OCI-LY7 (cell line): ENCODE measurements at regions not wholly inside any gene's neighbourhood (a gene's known extent, or its start where the extent isn't known, plus 50 kb on each side); places are given as distances from the start of the nearest gene placed in this dataset.
"Not testable (repeated sequence)": the region's sequence is repeated elsewhere in the genome, so short reads cannot be mapped to it uniquely, and the experiment has no call there.

Experiments used
- BruUV-seq: library from RNA; stranded (reverse); fragments of 400-500 nt; replicated peaks from 2 replicates; lab custom pipeline; 2021; lab: Mats Ljungman, UMichigan
- CTCF ChIA-PET: fragments of 300-600 bp; sonication (Branson Sonifier 250); formaldehyde crosslinking; loops from one replicate; lab custom pipeline; 2022; ENCODE audit warnings: antibody characterized with exemption; ENCODE audit not compliant: unreplicated experiment; lab: Charles Lee
- POLR2A ChIA-PET: fragments of 300-600 bp; sonication (Branson Sonifier 250); formaldehyde crosslinking; loops from one replicate; lab custom pipeline; 2022; ENCODE audit warnings: antibody characterized with exemption; lab: Charles Lee
- DNase-seq: peaks from one replicate; pipeline ENCODE4 v3.0.0-alpha.2; 2015; ENCODE audit warnings: low spot score
- H2AFZ ChIP-seq: fragments of 200-600 bp; sonication (generic), shearing (Covaris generic); 2 replicates; pipeline ENCODE4 v1.6.1; 2014; ENCODE audit warnings: mild to moderate bottlenecking, antibody characterized with exemption, low read length, moderate library complexity
- H3K27ac ChIP-seq: fragments of 200-600 bp; sonication (generic); 2 replicates; pipeline ENCODE4 v1.5.1; 2014; ENCODE audit warnings: mixed run types, low read depth, mild to moderate bottlenecking, moderate library complexity, low read length, inconsistent platforms; ENCODE audit not compliant: poor library complexity, severe bottlenecking
- H3K36me3 ChIP-seq: fragments of 200-600 bp; sonication (generic); 2 replicates; pipeline ENCODE4 v1.6.1; 2014; ENCODE audit warnings: mild to moderate bottlenecking, antibody characterized with exemption, low read length, moderate library complexity, mixed read lengths; ENCODE audit not compliant: insufficient read depth
- H3K4me1 ChIP-seq: fragments of 200-600 bp; sonication (generic); 2 replicates; pipeline ENCODE4 v1.5.1; 2014; ENCODE audit warnings: mild to moderate bottlenecking, low read length; ENCODE audit not compliant: insufficient read depth, poor library complexity, severe bottlenecking
- H3K4me2 ChIP-seq: fragments of 200-600 bp; sonication (generic); 2 replicates; pipeline ENCODE4 v1.6.1; 2014; ENCODE audit warnings: mild to moderate bottlenecking, low read length
- H3K4me3 ChIP-seq: fragments of 200-600 bp; sonication (generic); 2 replicates; pipeline ENCODE4 v1.5.1; 2014; ENCODE audit warnings: mild to moderate bottlenecking, low read depth, low read length; ENCODE audit not compliant: poor library complexity, severe bottlenecking
- H3K79me2 ChIP-seq: fragments of 200-600 bp; sonication (generic); 2 replicates; pipeline ENCODE4 v1.6.1; 2016; ENCODE audit warnings: low read depth, mild to moderate bottlenecking, low read length, moderate library complexity, mixed read lengths; ENCODE audit not compliant: insufficient read depth
- H3K9me2 ChIP-seq: fragments of 200-600 bp; sonication (generic); 2 replicates; pipeline ENCODE4 v1.6.1; 2016; ENCODE audit warnings: mild to moderate bottlenecking, low read length, mixed read lengths; ENCODE audit not compliant: insufficient read depth
- H3K9me3 ChIP-seq: fragments of 200-600 bp; sonication (generic); 2 replicates; pipeline ENCODE4 v1.6.1; 2014; ENCODE audit warnings: mild to moderate bottlenecking, mixed run types, low read length, mixed read lengths
- H4K20me1 ChIP-seq: fragments of 200-600 bp; sonication (generic); 2 replicates; pipeline ENCODE4 v1.6.1; 2014; ENCODE audit warnings: mild to moderate bottlenecking, antibody characterized with exemption, low read length, moderate library complexity, mixed read lengths; ENCODE audit not compliant: insufficient read depth
- EZH2phosphoT487 ChIP-seq: fragments of 200-600 bp; sonication (generic); IDR thresholded peaks from 2 replicates; pipeline ENCODE4 v1.6.1; 2018; ENCODE audit warnings: low read depth, borderline replicate concordance, mild to moderate bottlenecking, mixed run types, antibody characterized with exemption, low read length, moderate library complexity, mixed read lengths
- intact Hi-C: fragments of 100-400 bp; cut with micrococcal nuclease; formaldehyde crosslinking; loops from one replicate; pipeline ENCODE4 v1.10.0; 2022; ENCODE audit not compliant: unreplicated experiment
- TF ChIP-seq, protein P1 (sequence below): fragments of 200-600 bp; sonication (generic); conservative IDR thresholded peaks from 2 replicates; pipeline ENCODE4 v1.5.1; 2014; ENCODE audit warnings: mild to moderate bottlenecking, antibody characterized with exemption, low read length, moderate library complexity, mixed read lengths

DNA sequence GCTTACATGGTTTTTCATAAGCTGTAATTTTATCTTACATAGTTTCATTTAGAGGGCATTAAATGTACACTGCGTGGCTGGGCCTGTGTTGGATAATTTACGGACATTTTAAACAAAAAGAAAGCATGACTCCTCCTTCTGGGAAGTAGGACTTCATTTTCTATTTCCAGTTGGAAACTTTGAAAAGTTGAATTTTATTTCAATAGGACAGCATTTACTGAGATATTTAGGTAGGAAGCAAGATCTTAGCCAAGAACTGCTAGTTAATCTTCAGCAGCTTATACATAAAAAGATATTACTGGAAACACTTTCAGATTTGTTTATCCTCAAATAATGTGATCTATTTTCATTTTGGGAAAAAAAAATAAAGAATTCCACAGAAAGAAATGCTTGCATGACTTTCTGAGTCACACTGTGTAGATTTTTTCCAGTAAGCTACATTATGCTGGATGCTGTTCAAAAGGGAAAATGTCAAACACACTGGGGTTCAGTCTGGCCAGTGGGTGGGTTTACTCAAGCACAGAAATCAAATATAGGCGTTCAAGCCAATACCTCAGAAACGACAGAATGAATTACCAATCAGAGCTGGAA is 239.4 kb upstream of the KRR1 start:
- Histone ChIP-seq H3K4me3 (no peak overlapping the region), H3K36me3 (no peaks in the 10 kb centered on the region), H4K20me1 (no peaks in the 10 kb centered on the region), H3K9me3 (no peaks in the 10 kb centered on the region), H2AFZ (no peak overlapping the region), H3K4me1 (peaks cover 12% of the 10 kb centered on the region), H3K27ac (no peak overlapping the region), H3K4me2 (no peak overlapping the region), H3K79me2 (no peaks in the 10 kb centered on the region), H3K9me2 (no peaks in the 10 kb centered on the region; the same call in 1 of the 2 replicates)
- intact Hi-C loops, result no loop called here
- CTCF ChIA-PET, result no interaction called here
- BruUV-seq, result no TSS peak
- POLR2A ChIA-PET, result interaction anchor here (0.5 to 1.8 kb wide), 9 partner anchors 9 to 173 kb away, joined by 3 to 6 read pairs (median 4); no protein-coding TSS in a partner anchor
- no peak for DNase-seq
- TF ChIP-seq, protein P1, sequence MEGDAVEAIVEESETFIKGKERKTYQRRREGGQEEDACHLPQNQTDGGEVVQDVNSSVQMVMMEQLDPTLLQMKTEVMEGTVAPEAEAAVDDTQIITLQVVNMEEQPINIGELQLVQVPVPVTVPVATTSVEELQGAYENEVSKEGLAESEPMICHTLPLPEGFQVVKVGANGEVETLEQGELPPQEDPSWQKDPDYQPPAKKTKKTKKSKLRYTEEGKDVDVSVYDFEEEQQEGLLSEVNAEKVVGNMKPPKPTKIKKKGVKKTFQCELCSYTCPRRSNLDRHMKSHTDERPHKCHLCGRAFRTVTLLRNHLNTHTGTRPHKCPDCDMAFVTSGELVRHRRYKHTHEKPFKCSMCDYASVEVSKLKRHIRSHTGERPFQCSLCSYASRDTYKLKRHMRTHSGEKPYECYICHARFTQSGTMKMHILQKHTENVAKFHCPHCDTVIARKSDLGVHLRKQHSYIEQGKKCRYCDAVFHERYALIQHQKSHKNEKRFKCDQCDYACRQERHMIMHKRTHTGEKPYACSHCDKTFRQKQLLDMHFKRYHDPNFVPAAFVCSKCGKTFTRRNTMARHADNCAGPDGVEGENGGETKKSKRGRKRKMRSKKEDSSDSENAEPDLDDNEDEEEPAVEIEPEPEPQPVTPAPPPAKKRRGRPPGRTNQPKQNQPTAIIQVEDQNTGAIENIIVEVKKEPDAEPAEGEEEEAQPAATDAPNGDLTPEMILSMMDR, result no peak
- no peak for TF ChIP-seq EZH2phosphoT487

DNA sequence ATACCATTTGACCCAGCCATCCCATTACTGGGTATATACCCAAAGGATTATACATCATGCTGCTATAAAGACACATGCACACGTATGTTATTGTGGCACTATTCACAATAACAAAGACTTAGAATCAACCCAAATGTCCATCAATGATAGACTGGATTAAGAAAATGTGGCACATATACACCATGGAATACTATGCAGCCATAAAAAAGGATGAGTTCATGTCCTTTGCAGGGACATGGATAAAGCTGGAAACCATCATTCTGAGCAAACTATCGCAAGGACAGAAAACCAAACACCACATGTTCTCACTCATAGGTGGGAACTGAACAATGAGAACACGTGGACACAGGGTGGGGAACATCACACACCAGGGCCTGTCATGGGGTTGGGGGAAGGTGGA is 237.6 kb upstream of the KRR1 start:
- H3K4me1 ChIP-seq, H3K9me2 ChIP-seq, CTCF ChIA-PET, POLR2A ChIA-PET, H3K27ac ChIP-seq, H3K79me2 ChIP-seq, H4K20me1 ChIP-seq, H3K4me3 ChIP-seq, DNase-seq, H3K9me3 ChIP-seq, H2AFZ ChIP-seq, BruUV-seq, H3K36me3 ChIP-seq, intact Hi-C loops, H3K4me2 ChIP-seq: not testable (repeated sequence)

DNA sequence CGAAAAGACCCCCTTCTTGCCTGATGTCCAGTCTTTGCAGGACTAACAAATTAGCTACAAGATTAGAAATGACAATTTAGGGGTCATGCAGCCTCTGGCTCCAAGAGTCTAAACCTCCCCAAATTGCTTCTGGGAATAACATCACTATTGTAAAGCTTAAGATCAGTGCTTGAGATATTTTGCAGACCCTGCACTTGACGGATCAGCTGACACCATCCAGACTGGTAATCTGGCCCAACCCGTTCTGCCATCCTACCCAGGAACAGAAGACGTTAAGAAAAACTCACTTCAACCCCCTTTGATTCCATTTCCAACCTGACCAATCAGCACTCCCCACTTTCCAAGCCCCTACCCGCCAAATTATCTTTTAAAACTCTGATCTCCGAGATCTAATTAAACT is 236.7 kb upstream of the KRR1 start:
- H3K9me2 ChIP-seq, result no peaks in the 10 kb centered on the region; the same call in 1 of the 2 replicates
- H3K9me3 ChIP-seq, result no peaks in the 10 kb centered on the region
- no peak for DNase-seq
- ChIA-PET CTCF (no interaction called here), POLR2A (interaction anchor here (0.6 kb wide), 1 partner anchor 89 kb away, joined by 5 read pairs; no protein-coding TSS in a partner anchor)
- H3K27ac ChIP-seq, result no peak overlapping the region
- no peak for TF ChIP-seq EZH2phosphoT487
- H3K4me2 ChIP-seq, result no peak overlapping the region
- H2AFZ ChIP-seq, result no peak overlapping the region
- H3K4me3 ChIP-seq, result no peak overlapping the region
- H3K79me2 ChIP-seq, result no peaks in the 10 kb centered on the region
- H3K4me1 ChIP-seq, result no peaks in the 10 kb centered on the region
- no peaks in the 10 kb centered on the region for H3K36me3 ChIP-seq
- no TSS peak for BruUV-seq
- no peaks in the 10 kb centered on the region for H4K20me1 ChIP-seq
- intact Hi-C loops, result no loop called here
